ENCODE measurements at regions not wholly inside any gene's neighbourhood (a gene's known extent, or its start where the extent isn't known, plus 50 kb on each side); places are given as distances from the start of the nearest gene placed in this dataset.

GRCh38 chr20:6502219-6502618 is 265.3 kb upstream of the BMP2 start:
- Histone ChIP-seq H3K9me2 (no peaks in the 10 kb centered on the region), H3K4me2 (no peak overlapping the region), H3K4me3 (ENCODE audit: low read depth in 2 of 2, low read length in 1 of 2) (no peak overlapping the region), H3K9ac (no peak overlapping the region), H3K4me1 (ENCODE audit: control insufficient read depth in 1 of 2, insufficient read depth in 2 of 2, low read depth in 1 of 2, low read length in 1 of 2) (no peaks in the 10 kb centered on the region), H3K36me3 (replicated peaks in 1 of 2; ENCODE audit: control insufficient read depth in 1 of 2, insufficient read depth in 2 of 2, low read length in 1 of 2) (no peaks in the 10 kb centered on the region), H3K27me3 (ENCODE audit: insufficient read depth) (no peaks in the 10 kb centered on the region), H3K79me2 (ENCODE audit: insufficient read depth) (no peaks in the 10 kb centered on the region), H4K20me1 (ENCODE audit: insufficient read depth) (no peaks in the 10 kb centered on the region), H3K9me3 (no peaks in the 10 kb centered on the region), H3K27ac (ENCODE audit: low read depth in 2 of 2, low read length in 1 of 2) (no peak overlapping the region), H3F3A (replicated peaks; ENCODE audit: insufficient read depth) (no peaks in the 10 kb centered on the region), H2AFZ (ENCODE audit: low read depth) (no peak overlapping the region)
- TF ChIP-seq RCOR1 (IDR thresholded peaks at IDR 0.05; ENCODE audit: low read length) (no peak), FOXJ3 (CRISPR knock-in tag; IDR thresholded peaks at IDR 0.05) (no peak), YY1 (IDR thresholded peaks at IDR 0.05; ENCODE audit: low read depth) (no peak), EP300 (IDR thresholded peaks at IDR 0.05; ENCODE audit: borderline replicate concordance in 1 of 2, low read depth in 1 of 2, low read length in 1 of 2) (no peak), REST (IDR thresholded peaks at IDR 0.05; ENCODE audit: low read depth, low read length) (no peak), FOSL2 (IDR thresholded peaks at IDR 0.05; ENCODE audit: borderline replicate concordance, low read depth) (no peak), RXRA (IDR thresholded peaks at IDR 0.05; ENCODE audit: borderline replicate concordance, low read depth) (no peak), MAX (IDR thresholded peaks at IDR 0.05; ENCODE audit: low read depth) (no peak), MXI1 (IDR thresholded peaks at IDR 0.05; ENCODE audit: low read depth, low read length) (no peak), CTCF (IDR thresholded peaks at IDR 0.05) (no peak), USF1 (IDR thresholded peaks at IDR 0.05; ENCODE audit: borderline replicate concordance, low read depth) (no peak), GABPA (IDR thresholded peaks at IDR 0.05; ENCODE audit: low read depth) (no peak), CHD2 (IDR thresholded peaks at IDR 0.05; ENCODE audit: low read length, partially characterized antibody) (no peak), IRF3 (IDR thresholded peaks at IDR 0.05; ENCODE audit: low read depth, low read length) (no peak), GATA2 (CRISPR knock-in tag; IDR thresholded peaks at IDR 0.05) (no peak), POLR2AphosphoS5 (IDR thresholded peaks at IDR 0.05; ENCODE audit: low read depth, low read length) (no peak), NFIC (IDR thresholded peaks at IDR 0.05; ENCODE audit: borderline replicate concordance) (no peak), RFX5 (IDR thresholded peaks at IDR 0.05; ENCODE audit: low read length) (no peak), MEF2A (IDR thresholded peaks at IDR 0.05; ENCODE audit: borderline replicate concordance, low read depth) (no peak), PBX3 (IDR thresholded peaks at IDR 0.05) (no peak)
- ChIA-PET CTCF (no interaction called here), POLR2A (no interaction called here)
- no peak for DNase-seq
- WGBS (ENCODE audit: low lambda C conversion rate): 16% methylated on average over 2 of the region's 2 CpGs

Measured in SK-N-SH (cell line).